Keratinocyte (primary cell): ENCODE measurements at regions not wholly inside any gene's neighbourhood (a gene's known extent, or its start where the extent isn't known, plus 50 kb on each side); places are given as distances from the start of the nearest gene placed in this dataset.

ENCODE experiments used
- EZH2 ChIP-seq: IDR thresholded peaks from one replicate; pipeline ENCODE4 v1.6.1; 2012; ENCODE audit warnings: inconsistent platforms, mild to moderate bottlenecking, low read length, moderate library complexity
- TF ChIP-seq, protein P1 (sequence below), 3 experiments: IDR thresholded peaks in 1 of 3; conservative IDR thresholded peaks in 1 of 3; optimal IDR thresholded peaks in 1 of 3; 2 replicates in 2 of 3; 3 replicates in 1 of 3; pipeline versions ENCODE3 to v1.5.1; 2011; ENCODE audit warnings: low read length in 3 of 3, mild to moderate bottlenecking in 3 of 3, moderate library complexity in 2 of 3, control low read depth in 1 of 3, inconsistent platforms in 1 of 3; ENCODE audit not compliant: insufficient read depth in 2 of 3; ENCODE audit errors: extremely low read depth in 1 of 3

DNA sequence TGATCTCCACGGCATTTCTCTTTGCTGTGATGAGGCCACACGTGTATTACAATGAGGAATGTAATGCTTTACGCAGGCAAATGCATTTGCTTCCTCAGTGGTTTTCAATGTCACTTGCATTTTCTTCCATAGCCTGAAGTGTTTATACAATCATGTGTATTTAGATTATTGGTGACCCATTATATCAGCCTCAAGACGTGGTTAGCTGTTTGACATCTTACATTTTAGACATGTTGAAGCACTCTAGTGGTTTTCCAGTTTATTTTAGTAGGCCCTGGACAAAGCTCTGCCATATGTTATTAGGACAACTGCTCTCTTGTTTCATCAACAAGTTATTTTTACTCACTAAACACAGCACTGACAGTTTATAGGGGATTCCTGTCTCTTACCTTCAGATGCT lies 200.4 kb downstream of the UTRN start:
- TF ChIP-seq, protein P1, sequence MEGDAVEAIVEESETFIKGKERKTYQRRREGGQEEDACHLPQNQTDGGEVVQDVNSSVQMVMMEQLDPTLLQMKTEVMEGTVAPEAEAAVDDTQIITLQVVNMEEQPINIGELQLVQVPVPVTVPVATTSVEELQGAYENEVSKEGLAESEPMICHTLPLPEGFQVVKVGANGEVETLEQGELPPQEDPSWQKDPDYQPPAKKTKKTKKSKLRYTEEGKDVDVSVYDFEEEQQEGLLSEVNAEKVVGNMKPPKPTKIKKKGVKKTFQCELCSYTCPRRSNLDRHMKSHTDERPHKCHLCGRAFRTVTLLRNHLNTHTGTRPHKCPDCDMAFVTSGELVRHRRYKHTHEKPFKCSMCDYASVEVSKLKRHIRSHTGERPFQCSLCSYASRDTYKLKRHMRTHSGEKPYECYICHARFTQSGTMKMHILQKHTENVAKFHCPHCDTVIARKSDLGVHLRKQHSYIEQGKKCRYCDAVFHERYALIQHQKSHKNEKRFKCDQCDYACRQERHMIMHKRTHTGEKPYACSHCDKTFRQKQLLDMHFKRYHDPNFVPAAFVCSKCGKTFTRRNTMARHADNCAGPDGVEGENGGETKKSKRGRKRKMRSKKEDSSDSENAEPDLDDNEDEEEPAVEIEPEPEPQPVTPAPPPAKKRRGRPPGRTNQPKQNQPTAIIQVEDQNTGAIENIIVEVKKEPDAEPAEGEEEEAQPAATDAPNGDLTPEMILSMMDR (optimal IDR thresholded peaks at IDR 0.05 in 1 of 3, IDR thresholded peaks at IDR 0.05 in 1 of 3, conservative IDR thresholded peaks at IDR 0.05 in 1 of 3; ENCODE audit: extremely low read depth in 1 of 3, insufficient read depth in 2 of 3, low read length in 3 of 3): no peak
- TF ChIP-seq EZH2: no peak
